ENCODE measurements at regions not wholly inside any gene's neighbourhood (a gene's known extent, or its start where the extent isn't known, plus 50 kb on each side); places are given as distances from the start of the nearest gene placed in this dataset.

- no peaks in the 10 kb centered on the region for H3K79me2 ChIP-seq (ENCODE audit: insufficient read depth, low read length)
- H3K4me1 ChIP-seq (ENCODE audit: insufficient read depth, low read length, severe bottlenecking) = peaks cover 7% of the 10 kb centered on the region
- H3K27me3 ChIP-seq (ENCODE audit: insufficient read depth, low read length) = no peaks in the 10 kb centered on the region
- H4K20me1 ChIP-seq (ENCODE audit: insufficient read depth, low read length) = no peaks in the 10 kb centered on the region
- no peak overlapping the region for H2AFZ ChIP-seq (ENCODE audit: low read length)
- H3K36me3 ChIP-seq (ENCODE audit: insufficient read depth, low read length) = no peaks in the 10 kb centered on the region
- H3K4me2 ChIP-seq (ENCODE audit: low read length) = no peak overlapping the region
- no peak for TF ChIP-seq CTCF (IDR thresholded peaks at IDR 0.05; ENCODE audit: low read length)
- TF ChIP-seq EZH2 (IDR thresholded peaks at IDR 0.05; ENCODE audit: borderline replicate concordance, low read length) = no peak
- no peak overlapping the region for H3K27ac ChIP-seq (ENCODE audit: low read depth, low read length, poor library complexity, severe bottlenecking)
- H3K9me3 ChIP-seq (ENCODE audit: low read length) = no peaks in the 10 kb centered on the region
- no peak overlapping the region for H3K9ac ChIP-seq (ENCODE audit: low read length)
- H3F3A ChIP-seq (ENCODE audit: insufficient read depth, low read length) = no peaks in the 10 kb centered on the region
- no peak overlapping the region for H3K4me3 ChIP-seq (ENCODE audit: low read depth, low read length, poor library complexity, severe bottlenecking)
- H3K9me2 ChIP-seq (ENCODE audit: low read depth, low read length) = no peaks in the 10 kb centered on the region
These were observed 73.0 kb upstream of the GOLIM4 start for GRCh38 chr3:168168743-168169142.

DNA sequence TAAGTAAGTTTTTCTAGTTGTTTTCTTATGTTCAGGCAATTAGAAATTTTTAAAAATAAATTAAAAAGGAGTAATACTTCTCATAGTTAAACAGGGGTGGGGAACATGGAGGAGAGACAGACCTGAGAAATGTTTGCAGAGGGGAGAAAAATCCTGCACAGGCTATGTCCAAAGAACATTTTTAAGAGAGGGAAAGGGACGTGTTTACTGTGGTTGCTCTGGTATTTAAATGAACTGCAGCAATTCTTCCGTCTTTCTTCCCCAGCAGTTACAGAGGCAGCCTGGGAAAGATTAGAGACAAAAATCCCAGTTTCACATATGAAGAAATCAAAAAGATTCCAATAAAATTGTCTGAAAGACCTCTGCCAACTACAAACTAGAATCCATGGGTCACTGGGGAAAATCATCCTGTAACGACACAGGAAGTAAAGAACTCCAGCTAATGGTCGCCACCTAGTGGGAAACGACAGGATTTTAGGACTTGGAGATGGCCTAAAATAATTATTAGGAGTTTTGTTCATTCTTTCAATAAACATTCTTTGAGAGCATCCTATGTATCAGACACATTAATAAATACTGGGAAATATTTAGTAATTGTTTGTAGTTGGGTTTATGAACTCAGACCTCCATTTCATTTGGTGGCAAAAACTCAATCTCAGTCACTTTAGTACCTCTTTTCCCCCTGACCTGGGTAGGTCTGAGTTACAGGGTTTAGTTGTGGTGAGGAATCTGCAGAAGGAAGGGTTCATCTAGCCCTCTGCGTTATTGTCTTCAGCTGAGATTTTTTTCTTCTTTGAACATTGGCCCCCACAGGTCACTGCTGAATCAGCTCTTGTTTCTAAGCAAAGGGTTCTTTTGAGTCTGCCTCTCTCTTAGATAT, 69.9 kb upstream of the GOLIM4 start:
- Histone ChIP-seq H3F3A (ENCODE audit: insufficient read depth, low read length) (no peaks in the 10 kb centered on the region), H3K79me2 (ENCODE audit: insufficient read depth, low read length) (no peaks in the 10 kb centered on the region), H3K9me2 (ENCODE audit: low read depth, low read length) (no peaks in the 10 kb centered on the region), H3K9ac (ENCODE audit: low read length) (peak overlapping the region; percentile 59), H3K4me1 (ENCODE audit: insufficient read depth, low read length, severe bottlenecking) (peaks cover 7% of the 10 kb centered on the region), H2AFZ (ENCODE audit: low read length) (peak overlapping the region; percentile 100), H3K27ac (ENCODE audit: low read depth, low read length, poor library complexity, severe bottlenecking) (no peak overlapping the region), H3K36me3 (ENCODE audit: insufficient read depth, low read length) (no peaks in the 10 kb centered on the region), H3K4me3 (ENCODE audit: low read depth, low read length, poor library complexity, severe bottlenecking) (peak overlapping the region; percentile 33), H4K20me1 (ENCODE audit: insufficient read depth, low read length) (no peaks in the 10 kb centered on the region), H3K4me2 (ENCODE audit: low read length) (peak overlapping the region; percentile 66), H3K27me3 (ENCODE audit: insufficient read depth, low read length) (no peaks in the 10 kb centered on the region), H3K9me3 (ENCODE audit: low read length) (no peaks in the 10 kb centered on the region)
- TF ChIP-seq CTCF (IDR thresholded peaks at IDR 0.05; ENCODE audit: low read length) (peak; percentile 98), EZH2 (IDR thresholded peaks at IDR 0.05; ENCODE audit: borderline replicate concordance, low read length) (no peak)

DNA sequence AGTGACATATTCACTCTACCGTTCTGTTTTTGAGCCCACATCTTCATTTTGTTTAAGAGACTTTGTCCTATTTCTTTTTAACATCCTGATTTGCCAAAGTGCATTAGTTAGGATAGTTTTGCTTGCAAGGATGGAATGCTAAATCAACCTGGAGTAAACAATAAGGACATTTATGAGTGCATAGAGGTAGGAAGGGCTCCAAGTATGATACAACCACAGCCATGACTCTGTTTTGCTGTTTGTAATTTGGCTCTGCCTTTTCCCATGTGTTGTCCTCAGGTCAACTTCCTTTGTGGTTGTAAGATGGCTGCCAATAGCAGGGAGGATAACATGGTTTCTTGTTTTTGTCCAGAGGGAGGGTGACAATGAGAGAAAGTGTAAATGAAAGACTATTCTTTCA, 66.4 kb upstream of the GOLIM4 start:
- Histone ChIP-seq H3F3A (ENCODE audit: insufficient read depth, low read length) (no peaks in the 10 kb centered on the region), H3K79me2 (ENCODE audit: insufficient read depth, low read length) (no peaks in the 10 kb centered on the region), H2AFZ (ENCODE audit: low read length) (no peak overlapping the region), H3K27ac (ENCODE audit: low read depth, low read length, poor library complexity, severe bottlenecking) (no peak overlapping the region), H3K9me3 (ENCODE audit: low read length) (no peaks in the 10 kb centered on the region), H3K36me3 (ENCODE audit: insufficient read depth, low read length) (no peaks in the 10 kb centered on the region), H4K20me1 (ENCODE audit: insufficient read depth, low read length) (no peaks in the 10 kb centered on the region), H3K27me3 (ENCODE audit: insufficient read depth, low read length) (no peaks in the 10 kb centered on the region), H3K4me2 (ENCODE audit: low read length) (no peak overlapping the region), H3K4me1 (ENCODE audit: insufficient read depth, low read length, severe bottlenecking) (peaks cover 7% of the 10 kb centered on the region), H3K4me3 (ENCODE audit: low read depth, low read length, poor library complexity, severe bottlenecking) (no peak overlapping the region), H3K9me2 (ENCODE audit: low read depth, low read length) (no peaks in the 10 kb centered on the region), H3K9ac (ENCODE audit: low read length) (no peak overlapping the region)
- no peak for TF ChIP-seq CTCF (IDR thresholded peaks at IDR 0.05; ENCODE audit: low read length)
- TF ChIP-seq EZH2 (IDR thresholded peaks at IDR 0.05; ENCODE audit: borderline replicate concordance, low read length) = no peak
